Uterus (tissue), 2 donors: ENCODE measurements at regions not wholly inside any gene's neighbourhood (a gene's known extent, or its start where the extent isn't known, plus 50 kb on each side); places are given as distances from the start of the nearest gene placed in this dataset.

Experiments
- CTCF ChIP-seq, 4 experiments: fragments of 200-600 bp in 2 of 4; fragments of 450-650 bp in 2 of 4; sonication (generic) in 2 of 4; IDR thresholded peaks; one replicate each; pipeline ENCODE4 v1.5.1; 2016 to 2019; ENCODE audit warnings: antibody characterized with exemption in 4 of 4, mild to moderate bottlenecking in 2 of 4, moderate library complexity in 1 of 4
- POLR2A ChIP-seq, 2 donors: fragments of 450-650 bp; IDR thresholded peaks; one replicate each; pipeline ENCODE4 v1.6.1; 2016; ENCODE audit warnings: antibody characterized with exemption in 2 of 2, mild to moderate bottlenecking in 1 of 2, moderate library complexity in 1 of 2

DNA sequence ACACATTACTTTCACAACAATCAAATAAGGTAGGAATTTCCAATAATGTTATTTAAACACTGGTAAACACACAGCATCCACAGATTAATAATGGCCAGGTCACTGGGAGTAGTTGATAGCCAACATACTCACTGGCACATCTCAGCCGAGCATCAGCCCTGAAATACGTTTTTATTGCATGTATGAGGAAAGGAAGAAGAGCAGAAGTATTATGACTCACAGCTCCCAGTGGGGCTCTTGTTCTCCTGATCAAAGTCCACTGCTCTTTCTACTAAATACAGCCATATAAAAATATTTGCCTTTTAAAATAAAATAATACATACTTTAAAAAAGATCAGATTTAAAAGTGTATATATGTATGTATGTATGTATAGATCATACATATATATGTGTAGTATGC lies 999.6 kb downstream of the SUCLG1 start:
- TF ChIP-seq CTCF (IDR thresholded peaks at IDR 0.05) (no peak), POLR2A (IDR thresholded peaks at IDR 0.05) (no peak)
